ENCODE measurements at regions not wholly inside any gene's neighbourhood (a gene's known extent, or its start where the extent isn't known, plus 50 kb on each side); places are given as distances from the start of the nearest gene placed in this dataset.

DNA sequence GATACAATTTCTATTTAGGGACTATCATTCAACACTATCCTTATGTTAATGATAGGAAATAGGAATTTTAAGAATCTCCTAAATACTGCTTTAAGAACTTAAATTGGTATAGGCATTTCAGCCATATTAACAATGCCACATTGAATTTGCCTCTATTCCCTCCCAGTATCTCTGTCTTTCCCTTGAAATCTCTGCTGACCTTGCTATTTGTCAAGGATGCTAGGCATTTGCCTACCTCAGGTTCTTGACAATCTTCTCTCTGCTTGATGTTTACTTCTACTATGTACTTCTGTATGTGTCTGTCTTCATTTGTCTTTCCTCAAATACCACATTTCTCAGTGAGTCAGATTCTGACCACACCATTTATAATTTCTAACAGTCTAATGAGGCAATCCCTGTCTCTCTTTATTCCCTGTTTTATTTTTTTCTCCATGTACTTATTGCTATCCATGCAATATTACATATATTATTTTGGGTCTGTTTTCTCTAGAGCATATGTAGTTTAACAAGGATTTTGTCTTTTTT is 1461.4 kb upstream of the CDH9 start:
- H3K27ac ChIP-seq, result no peak overlapping the region
- DNase-seq, result no peak
- H3K36me3 ChIP-seq (ENCODE audit: low read depth, missing control alignments), result no peaks in the 10 kb centered on the region
- no peak for TF ChIP-seq CTCF (IDR thresholded peaks at IDR 0.05)
- TF ChIP-seq POLR2A (IDR thresholded peaks at IDR 0.05), result no peak
- no peaks in the 10 kb centered on the region for H3K4me1 ChIP-seq
- H3K27me3 ChIP-seq, result no peaks in the 10 kb centered on the region
- H3K9me3 ChIP-seq, result no peaks in the 10 kb centered on the region
- intact Hi-C loops (cut with DNase I; ENCODE audit: low total_unique reads), result no loop called here
- H3K4me3 ChIP-seq, result no peak overlapping the region

DNA sequence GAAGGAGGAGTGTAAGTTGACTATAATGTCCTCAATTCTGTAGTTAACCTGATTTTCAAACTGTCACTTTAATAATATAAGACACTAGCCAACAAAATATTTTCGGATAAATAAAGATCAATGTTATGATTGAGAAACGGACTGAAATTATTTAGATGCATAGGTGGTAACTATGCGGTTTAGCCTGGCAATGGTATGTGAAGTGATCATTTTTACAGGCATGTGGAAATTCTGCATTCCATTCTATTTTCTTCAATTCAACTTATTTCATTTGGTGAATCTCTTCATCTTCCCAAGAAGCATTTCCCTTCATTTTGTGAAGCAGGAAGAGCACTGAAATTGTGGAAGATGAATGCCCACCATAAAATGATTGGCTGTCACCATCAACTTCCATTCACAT is 1457.5 kb upstream of the CDH9 start:
- no peaks in the 10 kb centered on the region for H3K9me3 ChIP-seq
- H3K27me3 ChIP-seq, result no peaks in the 10 kb centered on the region
- TF ChIP-seq POLR2A (IDR thresholded peaks at IDR 0.05), result no peak
- TF ChIP-seq CTCF (IDR thresholded peaks at IDR 0.05), result no peak
- intact Hi-C loops (cut with DNase I; ENCODE audit: low total_unique reads), result no loop called here
- H3K27ac ChIP-seq, result no peak overlapping the region
- H3K4me3 ChIP-seq, result no peak overlapping the region
- H3K36me3 ChIP-seq (ENCODE audit: low read depth, missing control alignments), result no peaks in the 10 kb centered on the region
- no peak for DNase-seq
- H3K4me1 ChIP-seq, result no peaks in the 10 kb centered on the region
- 80 to 82% methylated on average over 3 of the region's 3 CpGs for WGBS, 2 donors

- no peak overlapping the region for H3K4me3 ChIP-seq
- DNase-seq, result no peak
- no peaks in the 10 kb centered on the region for H3K36me3 ChIP-seq (ENCODE audit: low read depth, missing control alignments)
- WGBS, 2 donors, result 83 to 96% methylated on average over 1 of the region's 1 CpG
- no peaks in the 10 kb centered on the region for H3K27me3 ChIP-seq
- H3K27ac ChIP-seq, result no peak overlapping the region
- intact Hi-C loops (cut with DNase I; ENCODE audit: low total_unique reads), result no loop called here
- no peaks in the 10 kb centered on the region for H3K9me3 ChIP-seq
- no peak for TF ChIP-seq POLR2A (IDR thresholded peaks at IDR 0.05)
- TF ChIP-seq CTCF (IDR thresholded peaks at IDR 0.05), result no peak
- H3K4me1 ChIP-seq, result no peaks in the 10 kb centered on the region
Observed at GRCh38 chr5:28493456-28493855, 1455.1 kb upstream of the CDH9 start.

GRCh38 chr5:28488752-28489151 is 1450.4 kb upstream of the CDH9 start:
- H3K36me3 ChIP-seq (ENCODE audit: low read depth, missing control alignments), result no peaks in the 10 kb centered on the region
- no peak overlapping the region for H3K27ac ChIP-seq
- WGBS, 2 donors, result 66 to 69% methylated on average over 2 of the region's 2 CpGs
- no peaks in the 10 kb centered on the region for H3K4me1 ChIP-seq
- H3K4me3 ChIP-seq, result no peak overlapping the region
- no peak for TF ChIP-seq CTCF (IDR thresholded peaks at IDR 0.05)
- no peak for TF ChIP-seq POLR2A (IDR thresholded peaks at IDR 0.05)
- no peaks in the 10 kb centered on the region for H3K27me3 ChIP-seq
- H3K9me3 ChIP-seq, result no peaks in the 10 kb centered on the region
- no peak for DNase-seq
- intact Hi-C loops (cut with DNase I; ENCODE audit: low total_unique reads), result no loop called here

DNA sequence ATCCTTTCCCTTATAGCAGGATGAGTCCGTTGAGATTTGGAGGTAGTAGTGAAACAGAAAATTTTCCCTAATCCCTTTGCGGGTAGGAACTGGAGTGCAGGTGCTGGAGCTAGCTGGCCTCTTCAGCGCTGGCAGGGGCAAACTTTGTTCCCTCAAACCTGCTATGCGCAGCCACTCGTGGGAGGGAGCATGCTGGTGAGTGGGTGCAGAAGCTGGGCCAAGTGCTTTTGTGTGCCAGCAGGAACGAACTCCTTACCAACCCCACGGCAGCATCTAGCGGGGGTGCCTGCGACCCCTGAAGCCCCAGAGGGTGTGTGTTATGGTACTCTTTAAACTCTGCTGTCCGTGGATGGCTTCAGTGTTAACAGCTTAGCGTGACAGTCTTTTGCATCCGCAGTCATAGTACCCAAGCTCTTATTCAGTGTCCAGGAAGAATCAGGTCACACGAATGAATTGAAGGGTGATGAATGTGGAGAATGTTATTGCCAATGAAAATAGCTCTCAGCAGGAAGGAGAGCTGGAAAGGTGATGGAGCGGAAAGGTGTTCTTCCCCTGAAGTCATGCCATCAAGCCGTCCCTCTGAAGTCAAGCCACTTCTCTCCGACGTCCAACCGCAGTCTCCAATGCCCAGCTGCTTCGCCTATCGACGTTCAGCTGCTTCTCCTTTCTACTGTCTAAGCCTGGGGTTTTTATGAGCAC is 1445.1 kb upstream of the CDH9 start:
- Histone ChIP-seq H3K4me3 (no peak overlapping the region), H3K27me3 (no peaks in the 10 kb centered on the region), H3K9me3 (no peaks in the 10 kb centered on the region), H3K36me3 (ENCODE audit: low read depth, missing control alignments) (no peaks in the 10 kb centered on the region), H3K4me1 (no peaks in the 10 kb centered on the region), H3K27ac (no peak overlapping the region)
- 63 to 75% methylated on average over 18 to 21 of the region's 21 CpGs for WGBS, 2 donors
- intact Hi-C loops (cut with DNase I; ENCODE audit: low total_unique reads), result no loop called here
- no peak for DNase-seq
- no peak for TF ChIP-seq POLR2A (IDR thresholded peaks at IDR 0.05)
- no peak for TF ChIP-seq CTCF (IDR thresholded peaks at IDR 0.05)

Data from testis (tissue), 2 donors.